Hematopoietic multipotent progenitor cell treated with erythropoietin and hydrocortisone succinate and interleukin-3 and kit ligand, for 8 days (in vitro differentiated cells): ENCODE measurements at regions not wholly inside any gene's neighbourhood (a gene's known extent, or its start where the extent isn't known, plus 50 kb on each side); places are given as distances from the start of the nearest gene placed in this dataset.

Experiments used
- DNase-seq: peaks from one replicate; pipeline ENCODE4 v3.0.0-alpha.2; 2015

- DNase-seq = no peak
These were observed 349.0 kb downstream of the MID1IP1 start for GRCh38 chrX:39150220-39150619.

- DNase-seq = no peak
These were observed 349.4 kb downstream of the MID1IP1 start for GRCh38 chrX:39150621-39151020.

GRCh38 chrX:39152106-39152649, 350.9 kb downstream of the MID1IP1 start:
- peak; percentile 92 for DNase-seq

- no peak for DNase-seq
These were observed 354.8 kb downstream of the MID1IP1 start for GRCh38 chrX:39156051-39156450.

- DNase-seq = no peak
These were observed 355.7 kb downstream of the MID1IP1 start for GRCh38 chrX:39157006-39157405.

- no peak for DNase-seq
These were observed 356.5 kb downstream of the MID1IP1 start for GRCh38 chrX:39157796-39158195.

GRCh38 chrX:39158801-39159657, 357.8 kb downstream of the MID1IP1 start:
- peak; percentile 38 for DNase-seq

GRCh38 chrX:39159921-39160507, 358.8 kb downstream of the MID1IP1 start:
- DNase-seq = no peak

- DNase-seq = no peak
These were observed 360.5 kb downstream of the MID1IP1 start for GRCh38 chrX:39161611-39162255.

GRCh38 chrX:39162322-39162735, 361.1 kb downstream of the MID1IP1 start:
- peak; percentile 79 for DNase-seq

GRCh38 chrX:39163581-39164126, 362.4 kb downstream of the MID1IP1 start:
- DNase-seq = peak; percentile 31

GRCh38 chrX:39164212-39164611, 363.0 kb downstream of the MID1IP1 start:
- no peak for DNase-seq

- no peak for DNase-seq
These were observed 363.9 kb downstream of the MID1IP1 start for GRCh38 chrX:39165185-39165584.

- no peak for DNase-seq
These were observed 364.5 kb downstream of the MID1IP1 start for GRCh38 chrX:39165773-39166172.

- DNase-seq = no peak
These were observed 366.5 kb downstream of the MID1IP1 start for GRCh38 chrX:39167791-39168190.

GRCh38 chrX:39168609-39169008, 367.4 kb downstream of the MID1IP1 start:
- DNase-seq = no peak

GRCh38 chrX:39169976-39170375, 368.7 kb downstream of the MID1IP1 start:
- DNase-seq = no peak

GRCh38 chrX:39170464-39170863, 369.2 kb downstream of the MID1IP1 start:
- no peak for DNase-seq

GRCh38 chrX:39171686-39172085, 370.4 kb downstream of the MID1IP1 start:
- DNase-seq = no peak

- DNase-seq = no peak
These were observed 373.0 kb downstream of the MID1IP1 start for GRCh38 chrX:39174241-39174771.

GRCh38 chrX:39174772-39175417, 373.6 kb downstream of the MID1IP1 start:
- peak; percentile 57 for DNase-seq

GRCh38 chrX:39175418-39176057, 374.3 kb downstream of the MID1IP1 start:
- DNase-seq = no peak
